ENCODE measurements at regions not wholly inside any gene's neighbourhood (a gene's known extent, or its start where the extent isn't known, plus 50 kb on each side); places are given as distances from the start of the nearest gene placed in this dataset.

- TF ChIP-seq CTCF (conservative IDR thresholded peaks at IDR 0.05; ENCODE audit: low read depth in 2 of 2): no peak
- no peak for TF ChIP-seq EZH2 (IDR thresholded peaks at IDR 0.05; ENCODE audit: low read depth, unreplicated experiment)
- TF ChIP-seq ETS1 (IDR thresholded peaks at IDR 0.05): no peak
- no peak for TF ChIP-seq STAT1 (IDR thresholded peaks at IDR 0.05; ENCODE audit: unreplicated experiment)
- no peak for TF ChIP-seq REST (IDR thresholded peaks at IDR 0.05; ENCODE audit: unreplicated experiment)
- no peak for TF ChIP-seq NANOG (IDR thresholded peaks at IDR 0.05; ENCODE audit: borderline replicate concordance)
- TF ChIP-seq EZH2phosphoT487 (IDR thresholded peaks at IDR 0.05; ENCODE audit: unreplicated experiment): no peak
- no peak for TF ChIP-seq CREB1 (CRISPR knock-in tag; IDR thresholded peaks at IDR 0.05; ENCODE audit: low read depth)
- no peak for TF ChIP-seq POLR2AphosphoS5 (IDR thresholded peaks at IDR 0.05; ENCODE audit: low read depth)
- TF ChIP-seq JUNB (IDR thresholded peaks at IDR 0.05; ENCODE audit: unreplicated experiment): no peak
- TF ChIP-seq ZNF114 (CRISPR knock-in tag; IDR thresholded peaks at IDR 0.05): no peak
Measured at GRCh38 chr22:47345025-47345424, 582.6 kb downstream of the TBC1D22A start.

Measured in GM23338 (cell line).